ENCODE measurements at regions not wholly inside any gene's neighbourhood (a gene's known extent, or its start where the extent isn't known, plus 50 kb on each side); places are given as distances from the start of the nearest gene placed in this dataset.
"Not testable (repeated sequence)": the region's sequence is repeated elsewhere in the genome, so short reads cannot be mapped to it uniquely, and the experiment has no call there.

DNA sequence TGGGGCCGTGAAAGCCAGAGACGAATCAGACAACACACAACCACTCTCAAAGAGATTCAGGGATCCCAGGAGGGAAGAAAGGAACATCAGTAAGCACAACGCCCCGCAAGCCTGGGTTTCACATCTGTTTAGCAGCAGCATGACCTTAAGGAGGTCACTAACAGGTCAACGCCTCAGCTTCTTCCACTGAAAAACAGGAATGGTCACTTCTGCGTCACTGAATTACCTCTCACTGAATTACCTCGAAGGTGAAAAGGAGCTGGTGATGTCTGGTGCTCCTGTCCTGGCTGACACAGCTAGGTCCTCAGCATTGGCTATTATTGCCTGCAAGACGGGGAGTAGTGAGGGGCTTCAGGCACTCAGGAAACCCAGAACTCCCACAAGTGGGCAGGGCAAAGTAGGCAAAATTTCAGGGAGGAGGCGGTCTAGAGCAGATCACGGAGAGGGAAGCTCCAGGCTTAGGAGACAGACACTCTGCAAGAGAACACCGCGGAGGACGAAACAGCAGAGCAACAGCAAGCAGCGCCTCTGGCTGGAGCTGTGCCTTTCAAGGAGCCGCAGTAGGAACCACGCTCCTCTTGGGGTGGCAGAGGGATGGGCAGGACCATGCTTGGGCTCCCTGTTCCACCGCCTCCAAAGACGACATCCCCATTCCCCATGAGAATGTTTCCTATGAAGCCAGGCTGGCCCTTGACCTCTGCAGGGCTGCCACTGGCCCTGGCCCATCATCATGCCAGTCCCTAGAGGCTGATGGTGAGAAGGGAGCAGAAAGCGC, 108.4 kb downstream of the SINHCAF start:
- FAIRE-seq, result no peak

DNA sequence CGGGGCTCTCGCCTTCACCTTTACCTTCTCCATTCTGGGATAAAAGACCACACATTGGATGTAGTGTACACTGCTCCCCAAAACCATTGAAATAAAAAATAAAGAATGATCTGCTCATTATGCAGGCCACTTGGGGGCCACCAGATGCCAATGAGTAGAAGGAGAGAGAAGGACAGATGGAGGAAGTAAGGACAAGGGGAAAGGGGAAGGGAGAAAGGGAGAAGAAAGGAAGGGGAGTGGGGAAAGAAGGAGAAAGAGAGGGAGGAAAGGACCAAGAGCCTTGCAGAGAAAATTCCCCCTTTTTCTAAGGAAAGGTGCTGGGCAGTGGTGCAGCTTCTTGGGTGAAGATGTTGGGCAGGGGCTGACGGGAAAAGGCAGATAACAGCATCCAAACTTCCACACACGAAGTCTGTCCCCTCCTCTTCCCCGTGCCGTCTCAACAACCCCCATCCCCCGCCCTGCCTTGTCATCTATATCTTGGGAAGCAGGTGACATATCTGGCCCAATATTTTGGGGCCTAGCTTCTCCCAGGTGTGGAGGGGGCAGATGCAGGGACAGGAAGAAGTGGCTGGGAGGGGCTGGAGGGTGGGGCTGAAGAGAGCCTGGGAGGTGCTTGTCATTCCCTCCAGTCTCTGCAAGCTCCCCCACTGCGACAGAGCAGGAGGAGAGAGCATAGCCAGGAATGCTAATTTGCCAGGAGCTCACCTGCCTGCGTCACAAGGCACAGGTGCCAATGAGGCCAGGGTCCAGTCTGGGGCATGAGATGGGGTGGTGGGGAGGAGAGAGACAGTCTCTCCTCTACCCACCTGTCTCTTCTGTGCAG, 107.5 kb downstream of the SINHCAF start:
- no peak for FAIRE-seq

DNA sequence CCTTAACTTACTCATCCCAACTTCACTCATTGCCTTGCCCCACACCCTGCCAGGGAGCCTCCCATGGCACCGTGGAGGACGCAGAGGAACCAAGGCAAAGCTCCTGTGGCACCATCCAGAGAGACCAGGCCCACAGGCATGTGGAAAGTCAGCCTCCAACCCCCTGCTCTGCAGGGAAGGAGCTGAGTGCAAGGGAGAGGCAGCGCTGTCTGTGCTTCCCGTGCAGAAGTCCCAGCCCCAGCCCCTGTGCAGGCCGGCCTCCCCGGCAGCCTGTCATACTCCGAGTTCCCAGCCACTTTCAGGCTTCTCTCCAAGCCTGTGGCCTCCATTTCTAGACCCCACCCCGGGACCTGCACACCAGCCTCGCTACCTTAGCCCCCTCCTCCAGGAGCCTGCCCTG, 106.4 kb downstream of the SINHCAF start:
- no peak for FAIRE-seq

DNA sequence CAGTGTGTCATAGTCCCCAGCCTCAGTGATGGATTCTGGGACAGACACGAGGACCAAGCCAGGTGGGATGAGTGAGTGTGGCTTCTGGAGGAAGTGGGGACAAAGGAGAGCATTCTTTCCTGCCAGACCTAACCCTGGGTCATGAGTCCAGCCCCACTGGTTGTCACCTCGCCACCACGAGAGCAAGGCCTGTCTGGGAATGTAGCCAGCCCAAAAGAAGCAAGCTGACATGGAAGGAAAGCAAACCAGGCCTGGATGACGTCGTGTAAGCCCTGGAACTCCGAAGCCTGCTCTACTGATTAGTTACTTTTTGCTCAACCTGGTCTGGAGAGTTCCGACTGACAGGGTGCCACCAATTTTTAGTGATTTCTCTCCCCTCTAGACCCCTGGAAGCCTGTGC, 105.9 kb downstream of the SINHCAF start:
- no peak for FAIRE-seq

DNA sequence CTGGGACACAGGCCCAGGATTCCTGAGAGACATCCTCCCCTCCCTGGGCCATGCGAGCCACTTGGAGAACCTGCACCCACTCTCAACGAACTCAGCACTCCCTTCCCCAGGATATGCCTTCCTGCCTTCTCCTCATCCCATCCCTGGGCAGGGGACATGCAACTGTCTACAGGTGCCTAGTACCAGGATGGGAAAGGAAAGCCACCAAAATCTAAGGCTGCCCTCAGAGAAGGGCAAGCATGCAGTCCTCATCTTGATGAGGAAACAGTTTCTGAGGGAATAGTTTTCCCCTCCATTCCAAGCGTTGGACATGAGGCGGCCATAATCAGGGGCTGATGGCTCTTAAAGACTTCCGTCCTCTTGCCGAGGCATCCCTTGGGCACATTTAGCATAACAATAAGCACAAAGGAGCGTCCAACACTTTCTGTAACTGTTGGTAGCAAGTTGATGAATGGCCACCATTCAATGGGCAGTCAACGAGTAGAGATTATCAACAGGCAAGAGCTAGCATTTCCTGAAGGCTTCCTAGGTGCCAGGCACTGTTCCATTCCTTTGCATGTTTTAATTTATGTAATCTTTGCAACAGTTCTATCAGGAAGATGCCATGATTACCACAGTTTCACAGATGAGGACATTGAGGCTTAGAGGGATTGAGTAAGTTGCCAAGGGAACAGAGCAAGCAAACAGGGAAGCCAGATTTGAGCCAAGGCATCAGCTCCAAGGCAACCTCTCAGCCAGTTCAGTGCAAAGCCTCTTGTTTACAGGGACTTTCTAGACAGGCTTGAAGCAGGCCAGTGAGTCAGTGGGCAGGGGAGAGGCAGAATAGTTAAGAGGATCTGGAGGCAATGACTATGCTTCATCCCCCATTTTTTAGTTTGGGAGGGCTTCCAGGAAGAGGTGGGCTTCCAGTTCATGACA, 105.1 kb downstream of the SINHCAF start:
- no peak for FAIRE-seq

DNA sequence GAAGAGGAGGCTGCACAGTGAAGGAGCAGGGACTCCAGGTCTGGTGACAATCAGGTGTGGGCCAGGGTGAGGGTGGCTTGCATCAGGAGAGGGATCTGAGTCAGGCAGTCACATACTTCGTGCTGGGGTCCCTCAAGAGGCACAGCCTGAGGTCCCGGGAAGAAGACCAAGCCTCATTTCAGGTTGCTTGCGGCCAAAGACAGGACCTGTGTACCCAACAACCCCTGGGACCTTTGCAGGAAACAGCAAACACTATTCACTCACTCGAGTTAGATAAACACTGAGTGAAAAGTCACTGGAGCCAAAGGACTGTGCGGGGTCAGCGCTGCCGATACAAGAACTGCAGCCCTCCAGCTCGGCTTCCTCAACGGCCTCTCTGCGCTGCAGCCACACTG, 104.4 kb downstream of the SINHCAF start:
- FAIRE-seq, result no peak

DNA sequence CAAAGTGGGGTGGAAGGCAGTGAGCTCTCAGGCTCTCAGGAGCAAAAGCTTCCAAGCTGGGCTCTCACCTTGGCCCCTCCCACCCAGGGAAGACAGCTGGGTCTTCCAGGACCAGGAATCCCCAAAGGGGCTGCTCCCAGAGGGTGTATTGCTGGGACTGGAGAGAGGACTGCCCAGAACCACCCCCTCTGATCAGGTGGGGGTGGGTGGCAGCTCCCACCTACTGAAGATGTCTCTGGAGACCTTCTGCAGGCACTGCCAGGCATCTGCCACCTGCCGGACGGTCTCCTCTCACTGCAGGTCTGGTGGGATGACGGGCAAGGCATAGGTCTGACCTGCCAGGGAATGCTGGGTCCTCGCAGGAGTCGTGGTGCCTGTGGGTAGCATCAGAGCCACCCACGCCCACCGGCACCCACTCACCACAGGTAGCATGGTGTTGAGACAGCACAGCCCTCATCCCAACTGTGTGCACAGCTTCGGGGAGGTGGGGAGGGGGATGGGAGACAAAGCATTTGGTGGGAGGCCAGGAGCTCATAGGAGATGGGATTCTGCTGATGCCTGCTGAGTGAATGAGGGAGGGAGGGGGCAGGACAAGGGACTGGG, 103.2 kb downstream of the SINHCAF start:
- FAIRE-seq, result no peak

DNA sequence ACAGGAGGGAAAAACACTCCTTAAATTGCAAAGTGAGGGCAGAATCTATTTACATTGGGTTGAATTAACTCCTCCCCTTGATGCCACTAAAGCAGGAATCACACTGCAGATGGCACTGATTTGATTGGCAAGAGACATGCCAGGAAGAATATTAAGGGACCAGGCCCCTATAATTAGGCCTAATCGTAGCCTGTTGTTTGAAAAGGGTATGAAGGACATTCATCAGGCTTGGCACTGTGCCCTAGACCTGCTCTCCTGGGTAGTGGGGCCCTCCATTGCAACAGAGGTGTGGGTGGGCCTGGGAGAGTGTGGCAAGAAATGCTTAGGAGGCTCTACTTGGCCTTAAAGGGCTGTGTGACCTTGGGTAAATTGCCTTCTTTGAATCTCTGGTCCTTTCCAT, 102.3 kb downstream of the SINHCAF start:
- FAIRE-seq, result not testable (repeated sequence)

DNA sequence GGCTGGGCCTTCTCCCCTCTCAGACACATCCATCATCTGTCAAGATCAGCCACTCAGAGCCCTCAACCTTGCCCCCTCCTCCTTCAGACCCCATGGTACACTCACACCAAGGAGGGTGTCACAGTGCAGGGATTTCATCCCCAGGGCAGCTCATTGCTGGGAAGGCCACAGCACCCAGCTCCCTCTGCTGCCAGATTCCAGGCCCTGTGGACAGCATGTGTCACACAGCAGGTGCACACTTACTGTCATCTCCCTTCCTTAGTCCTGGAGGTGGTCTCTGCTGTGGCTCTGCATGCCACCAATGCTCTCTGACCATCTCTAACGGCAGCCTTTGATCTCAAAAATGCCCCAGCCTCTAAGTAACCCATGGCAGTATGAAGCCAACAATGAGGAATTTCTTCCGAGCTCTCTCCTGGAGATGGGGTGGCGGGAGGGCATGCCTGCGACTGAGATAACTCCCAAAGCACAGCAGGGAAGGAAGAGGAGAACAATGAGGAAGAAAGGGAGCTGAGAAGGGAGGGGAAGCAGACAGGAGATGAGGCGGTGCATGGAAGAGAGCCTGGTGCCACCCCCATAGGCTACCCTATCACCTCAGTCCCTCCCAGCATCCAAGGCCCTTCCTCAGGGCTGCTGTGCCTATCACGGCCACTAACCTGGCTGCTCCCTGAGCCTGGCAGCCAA, 101.0 kb downstream of the SINHCAF start:
- FAIRE-seq, result no peak

DNA sequence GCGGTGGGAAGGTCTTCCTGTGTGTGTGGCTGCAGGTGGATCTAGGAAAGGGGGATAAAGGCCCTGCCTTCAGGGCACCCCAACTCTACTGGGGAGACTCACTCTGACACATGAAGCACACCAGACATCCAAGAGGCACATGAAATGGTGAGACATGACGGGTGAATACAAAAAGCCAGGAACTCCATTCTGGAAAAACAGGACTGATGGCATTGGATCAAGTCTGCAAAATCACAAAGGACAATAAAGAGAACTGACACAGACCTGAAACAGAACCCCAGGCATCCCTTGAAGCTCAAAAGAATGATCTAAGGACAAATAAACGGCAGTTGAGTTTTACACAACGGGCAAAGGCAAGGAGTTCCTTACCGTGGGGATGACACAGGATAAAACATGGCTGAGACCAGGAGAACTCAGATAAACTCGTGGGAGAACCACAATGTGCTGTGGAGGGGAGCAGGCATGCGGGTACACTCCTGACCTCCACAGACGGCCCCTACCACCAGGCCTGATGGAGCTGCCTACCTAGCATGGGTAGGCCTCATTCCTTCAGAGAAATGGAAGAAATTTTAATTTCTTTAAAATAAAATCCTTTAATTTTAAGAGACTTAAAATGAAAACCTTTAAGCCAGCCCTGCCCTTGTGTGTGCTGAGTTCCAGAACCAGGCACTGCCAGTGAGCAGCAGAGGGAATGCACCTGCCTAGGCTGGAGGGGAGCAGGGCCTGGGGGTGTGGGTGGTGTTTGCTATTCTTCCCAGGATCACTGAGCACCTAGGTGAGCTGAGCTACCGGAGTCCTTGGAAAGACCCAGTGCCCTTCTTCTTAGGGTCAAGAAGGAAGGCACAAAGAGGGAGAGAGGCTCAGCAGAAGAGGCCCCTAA, 100.1 kb downstream of the SINHCAF start:
- no peak for FAIRE-seq

DNA sequence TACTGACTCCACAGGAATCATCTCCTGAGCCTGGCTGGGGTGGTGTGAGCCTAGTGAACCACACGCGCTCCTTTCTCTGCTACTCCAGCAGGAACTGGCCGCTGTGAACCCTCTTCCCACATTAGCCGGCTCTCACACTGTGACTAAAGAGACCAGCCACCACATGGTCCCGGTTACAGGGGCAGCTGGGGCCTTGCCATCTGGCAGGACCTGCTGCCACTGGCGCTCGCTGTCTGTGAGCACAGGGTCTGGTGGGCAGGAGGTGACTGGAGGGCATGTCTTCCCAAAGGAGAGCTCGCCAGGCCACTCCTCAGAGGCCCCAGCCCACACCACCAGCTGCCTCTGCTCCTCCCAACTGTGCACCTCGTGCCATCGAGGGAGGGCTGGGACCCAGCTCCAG, 99.3 kb downstream of the SINHCAF start:
- no peak for FAIRE-seq

DNA sequence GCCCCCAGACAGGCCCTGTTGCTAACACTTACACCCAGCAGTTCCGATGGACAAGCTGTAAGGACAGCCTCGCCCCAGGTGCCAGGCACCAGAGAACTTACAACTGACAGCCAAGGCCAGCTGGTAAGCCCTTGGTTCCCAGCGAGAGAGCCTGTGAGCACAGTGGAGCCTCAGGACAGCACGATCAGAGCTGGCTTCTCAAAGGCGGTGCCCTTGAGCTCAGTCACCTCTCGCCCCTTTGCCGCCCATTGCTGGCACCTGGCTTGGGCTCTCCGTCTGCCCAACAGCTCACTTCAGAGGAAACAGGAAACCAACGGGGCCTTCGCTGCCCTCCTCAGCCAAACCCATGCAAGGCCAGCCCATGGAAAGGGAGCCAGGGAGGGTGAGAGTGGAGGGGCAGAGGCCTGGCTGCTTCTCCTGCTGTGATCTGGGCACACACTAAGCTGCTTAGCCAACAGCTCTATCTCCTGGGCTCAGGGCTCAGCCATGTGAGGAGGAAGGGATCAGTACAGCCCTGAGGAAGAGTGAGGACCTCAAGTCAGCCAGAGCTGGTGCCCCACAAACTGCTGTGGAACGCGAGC, 98.5 kb downstream of the SINHCAF start:
- FAIRE-seq, result no peak

DNA sequence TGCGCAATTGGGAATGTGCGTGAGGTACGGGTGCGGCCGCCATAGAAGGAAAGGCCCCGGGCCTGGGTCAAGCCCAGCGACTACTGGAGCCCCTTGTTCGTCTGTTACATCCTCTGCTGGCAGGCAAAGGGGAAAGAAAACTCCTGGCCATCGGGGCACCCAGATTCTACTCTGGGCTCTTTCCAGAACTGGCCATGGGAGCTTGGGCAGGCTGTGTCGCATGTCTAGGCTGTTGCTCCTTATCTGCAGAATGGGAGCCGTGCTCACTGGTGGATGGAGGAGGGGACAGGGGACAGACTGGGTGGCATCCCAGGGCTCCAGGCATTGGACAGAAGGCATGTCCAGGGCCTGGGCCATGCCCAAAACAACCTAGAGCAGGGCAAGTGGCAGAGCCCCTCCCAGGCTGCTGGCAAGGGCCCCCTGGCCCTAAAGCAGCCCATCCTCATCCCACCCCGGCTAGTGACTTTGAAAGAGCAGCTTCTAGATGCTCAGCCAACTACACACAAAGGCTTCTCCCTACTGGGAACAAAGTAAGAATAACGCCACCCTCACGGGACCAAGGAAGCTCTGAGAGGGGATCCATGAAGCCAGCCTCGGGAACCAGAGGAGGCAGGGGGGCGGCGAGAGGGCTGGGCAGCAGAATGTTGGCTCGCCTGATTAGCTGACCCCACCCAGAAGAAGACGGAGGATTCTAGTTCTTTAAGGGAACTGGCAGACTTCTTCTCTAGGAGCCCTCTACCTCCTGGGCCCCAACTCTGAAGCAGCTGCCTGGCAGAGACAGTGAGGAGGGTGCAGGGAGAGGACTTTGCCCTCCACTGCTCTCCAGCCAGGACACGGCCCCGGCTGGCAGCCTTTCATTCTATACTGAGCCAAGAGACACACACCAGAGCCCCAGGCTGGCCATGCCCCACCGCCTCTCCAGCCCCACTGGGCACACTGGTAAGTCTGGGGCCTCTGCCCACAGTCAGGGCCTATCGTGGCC, 96.8 kb downstream of the SINHCAF start:
- no peak for FAIRE-seq

DNA sequence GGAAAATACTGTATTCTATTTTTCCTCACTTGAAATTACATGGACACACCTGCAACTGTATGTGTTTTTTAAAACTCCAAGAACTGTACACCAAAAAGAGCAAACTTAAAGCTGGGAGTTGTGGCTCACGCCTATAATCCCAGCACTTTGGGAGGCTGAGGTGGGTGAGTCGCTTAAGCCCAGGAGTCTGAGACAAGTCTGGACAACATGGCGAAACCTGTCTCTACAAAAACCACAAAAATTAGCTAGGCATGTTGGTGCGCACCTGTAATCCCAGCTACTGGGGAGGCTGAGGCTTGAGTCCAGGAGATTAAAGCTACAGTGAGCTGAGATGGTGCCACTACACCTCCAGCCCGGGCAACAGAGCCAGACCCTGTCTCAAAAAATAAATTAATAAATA, 95.9 kb downstream of the SINHCAF start:
- FAIRE-seq, result no peak

Measured in colon (tissue), 2 donors.